K562 (cell line): ENCODE measurements at regions not wholly inside any gene's neighbourhood (a gene's known extent, or its start where the extent isn't known, plus 50 kb on each side); places are given as distances from the start of the nearest gene placed in this dataset.

Experiments
- ATAC-seq: fragments of 200-7000 bp; cut with Tn5 transposase; 3 replicates; pipeline ENCODE4 v1.9.1; 2020; ENCODE audit warnings: moderate library complexity
- BruUV-seq: library from RNA; stranded (reverse); fragments of 400-500 nt; replicated peaks from 2 replicates; lab custom pipeline; 2021; lab: Mats Ljungman, UMichigan
- CTCF ChIA-PET: fragments of 300-600 bp; formaldehyde crosslinking; extraction: SDS; loops from one replicate; lab custom pipeline; 2021; ENCODE audit warnings: low intra/inter-chr PET ratio; lab: Yijun Ruan, JAX
- POLR2A ChIA-PET: fragments of 300-600, 350-650 bp; sonication (Branson Sonifier 250); formaldehyde crosslinking; extraction: SDS; loops from one replicate; lab custom pipeline; 2021; ENCODE audit warnings: antibody characterized with exemption, inconsistent platforms; lab: Yijun Ruan, JAX
- DNase-seq, 4 experiments: peaks; one replicate each; pipeline versions ENCODE4 v3.0.0 to v3.0.0-alpha.2; 2011 to 2018; ENCODE audit warnings: low spot score in 3 of 4, mixed read lengths in 3 of 4; ENCODE audit errors: extremely low read depth in 1 of 4
- FAIRE-seq: peaks from 2 replicates; lab custom pipeline; 2011; peaks lifted over from hg19 to GRCh38; lab: Jason Lieb, UNC
- H2AFZ ChIP-seq: 2 replicates; pipeline ENCODE4 v1.6.0; 2011; ENCODE audit warnings: low read depth, low read length, control low read depth, inconsistent platforms
- H3K27ac ChIP-seq: fragments of 200-600 bp; 3 replicates; pipeline ENCODE4 v1.8.0; 2011; ENCODE audit warnings: low read depth, mild to moderate bottlenecking, control low read depth, inconsistent platforms, low read length, moderate library complexity, mixed read lengths; ENCODE audit errors: extremely low read depth
- H3K27me3 ChIP-seq, 2 experiments: fragments of 300-600 bp in 1 of 2; 2 replicates in 1 of 2; 3 replicates in 1 of 2; pipeline versions ENCODE4 v1.6.0 to v1.8.0; 2011; ENCODE audit warnings: inconsistent platforms in 2 of 2, low read length in 2 of 2, mild to moderate bottlenecking in 1 of 2, mixed read lengths in 1 of 2, moderate library complexity in 1 of 2; ENCODE audit not compliant: control insufficient read depth in 2 of 2, insufficient read depth in 2 of 2
- H3K36me3 ChIP-seq: fragments of 300-600 bp; 3 replicates; pipeline ENCODE4 v1.8.0; 2011; ENCODE audit warnings: mild to moderate bottlenecking, low read length, inconsistent platforms; ENCODE audit not compliant: control insufficient read depth, insufficient read depth
- H3K4me1 ChIP-seq, 2 experiments: fragments of 200-600 bp in 1 of 2; replicated peaks in 1 of 2; 2 replicates in 1 of 2; 3 replicates in 1 of 2; pipeline versions ENCODE4 v1.5.1 to v1.8.0; 2011; ENCODE audit warnings: inconsistent platforms in 2 of 2, low read length in 2 of 2, mild to moderate bottlenecking in 1 of 2, mixed read lengths in 1 of 2, moderate library complexity in 1 of 2; ENCODE audit not compliant: control insufficient read depth in 2 of 2, insufficient read depth in 2 of 2
- H3K4me2 ChIP-seq: 2 replicates; pipeline ENCODE4 v1.6.1; 2011; ENCODE audit warnings: low read length, control low read depth, inconsistent platforms, mixed read lengths; ENCODE audit not compliant: insufficient read depth
- H3K4me3 ChIP-seq: fragments of 200-600 bp; sonication (generic), shearing (Covaris generic); 2 replicates; pipeline ENCODE4 v1.5.1; 2016; ENCODE audit warnings: control low read depth, inconsistent platforms
- H3K79me2 ChIP-seq: fragments of 200-600 bp; 3 replicates; pipeline ENCODE4 v1.8.0; 2011; ENCODE audit warnings: low read length, inconsistent platforms; ENCODE audit not compliant: control insufficient read depth, insufficient read depth
- H3K9ac ChIP-seq, 2 experiments: 2 replicates each; pipeline versions ENCODE4 v1.6.0 to v1.6.1; 2011; ENCODE audit warnings: low read depth in 2 of 2, low read length in 2 of 2, control low read depth in 1 of 2, inconsistent platforms in 1 of 2, mild to moderate bottlenecking in 1 of 2, mixed read lengths in 1 of 2; ENCODE audit not compliant: insufficient read depth in 1 of 2
- H3K9me1 ChIP-seq: one replicate; pipeline ENCODE4 v1.6.0; 2011; ENCODE audit warnings: inconsistent platforms, mild to moderate bottlenecking, low read length, moderate library complexity; ENCODE audit not compliant: control insufficient read depth, insufficient read depth
- H3K9me3 ChIP-seq: replicated peaks from 2 replicates; pipeline ENCODE4 v1.5.1; 2011; ENCODE audit warnings: low read depth, low read length, inconsistent platforms; ENCODE audit not compliant: control insufficient read depth, insufficient read depth
- H4K20me1 ChIP-seq: replicated peaks from 2 replicates; pipeline ENCODE4 v1.6.1; 2011; ENCODE audit warnings: low read length, inconsistent platforms, mixed read lengths; ENCODE audit not compliant: control insufficient read depth, insufficient read depth
- CHCHD3 ChIP-seq: fragments of 250-450 bp; sonication (Bioruptor Pico); IDR thresholded peaks from 2 replicates; pipeline ENCODE4 v2.1.2; 2022; ENCODE audit warnings: mild to moderate bottlenecking
- LEF1 ChIP-seq: fragments of 450-650 bp; IDR thresholded peaks from 2 replicates; pipeline ENCODE4 v1.6.1; 2016; ENCODE audit warnings: mild to moderate bottlenecking
- PATZ1 ChIP-seq: fragments of 250-450 bp; sonication (Bioruptor Pico); IDR thresholded peaks from 2 replicates; pipeline ENCODE4 v1.5.0; 2020; ENCODE audit warnings: mild to moderate bottlenecking, borderline replicate concordance
- SMARCB1 ChIP-seq: IDR thresholded peaks from 2 replicates; pipeline ENCODE4 v1.6.1; 2011; ENCODE audit warnings: improper control_type of control experiment, low read depth; ENCODE audit not compliant: insufficient read length
- ZNF408 ChIP-seq: fragments of 250-450 bp; sonication (Bioruptor Pico); IDR thresholded peaks from 2 replicates; pipeline ENCODE4 v1.4.0; 2020; ENCODE audit warnings: low read depth, mild to moderate bottlenecking, moderate library complexity
- WGBS: fragments of 100-300 bp; shearing (Covaris generic); methylation state at CpG from one replicate; pipeline ENCODE4 v1.1.6; 2016; ENCODE audit warnings: low coverage, mixed read lengths; ENCODE audit not compliant: insufficient coverage; ENCODE audit errors: missing lambda C conversion rate; 5-methylcytosine and 5-hydroxymethylcytosine counted together
- in situ Hi-C: fragments of 300-500 bp; cut with MboI; formaldehyde crosslinking; loops from 4 replicates; pipeline ENCODE4 v1.15.0; 2018; ENCODE audit warnings: inconsistent platforms, mixed read lengths
- intact Hi-C: fragments of 100-400 bp; cut with micrococcal nuclease; formaldehyde crosslinking; loops from 2 replicates; pipeline ENCODE4 v1.14.2; 2022

GRCh38 chr14:101499080-101499479 lies 62.2 kb upstream of the DIO3 start:
- intact Hi-C loops: no loop called here
- H3K36me3 ChIP-seq: no peaks in the 10 kb centered on the region
- H3K79me2 ChIP-seq: no peaks in the 10 kb centered on the region
- H3K4me1 ChIP-seq: no peaks in the 10 kb centered on the region; a peak in 1 of 5 replicates
- no peak for ATAC-seq
- no peak overlapping the region for H2AFZ ChIP-seq
- ChIA-PET POLR2A (no interaction called here), CTCF (no interaction called here)
- H3K4me3 ChIP-seq: no peak overlapping the region
- BruUV-seq: no TSS peak
- H3K4me2 ChIP-seq: no peak overlapping the region
- no peak overlapping the region for H3K27ac ChIP-seq
- H3K9ac ChIP-seq: no peak overlapping the region
- 0% methylated on average over 11 of the region's 11 CpGs for WGBS
- no peak for DNase-seq
- H4K20me1 ChIP-seq: no peaks in the 10 kb centered on the region
- no peak for TF ChIP-seq SMARCB1
- TF ChIP-seq ZNF408: no peak
- H3K9me3 ChIP-seq: no peaks in the 10 kb centered on the region
- H3K27me3 ChIP-seq: peaks cover 4 to 82% of the 10 kb centered on the region in 2 experiments
- in situ Hi-C loops: no loop called here
- FAIRE-seq: no peak
- H3K9me1 ChIP-seq: no peaks in the 10 kb centered on the region

GRCh38 chr14:101499513-101499912 lies 61.8 kb upstream of the DIO3 start:
- CTCF ChIA-PET: no interaction called here
- Histone ChIP-seq H3K27ac (no peak overlapping the region), H3K4me2 (no peak overlapping the region)
- ATAC-seq (no peak), DNase-seq (no peak)
- TF ChIP-seq LEF1: no peak
- no peak for TF ChIP-seq CHCHD3
- TF ChIP-seq PATZ1 (CRISPR knock-in tag): no peak
- TF ChIP-seq, all 486 proteins: peak for 0
- Histone ChIP-seq H2AFZ (no peak overlapping the region), H3K9me1 (no peaks in the 10 kb centered on the region), H4K20me1 (no peaks in the 10 kb centered on the region), H3K4me1 (no peaks in the 10 kb centered on the region; a peak in 1 of 5 replicates), H3K9me3 (no peaks in the 10 kb centered on the region), H3K27me3 (peaks cover 5 to 86% of the 10 kb centered on the region in 2 experiments), H3K9ac (no peak overlapping the region), H3K36me3 (no peaks in the 10 kb centered on the region), H3K79me2 (no peaks in the 10 kb centered on the region), H3K4me3 (no peak overlapping the region)
- in situ Hi-C loops: no loop called here
- POLR2A ChIA-PET: no interaction called here
- no peak for FAIRE-seq
- intact Hi-C loops: no loop called here
- 2% methylated on average over 9 of the region's 10 CpGs for WGBS
- no TSS peak for BruUV-seq
